OCI-LY7 (cell line): ENCODE measurements at regions not wholly inside any gene's neighbourhood (a gene's known extent, or its start where the extent isn't known, plus 50 kb on each side); places are given as distances from the start of the nearest gene placed in this dataset.

Experiments used
- CTCF ChIP-seq: fragments of 200-600 bp; sonication (generic); conservative IDR thresholded peaks from 2 replicates; pipeline ENCODE4 v1.5.1; 2014; ENCODE audit warnings: mild to moderate bottlenecking, antibody characterized with exemption, low read length, moderate library complexity, mixed read lengths
- EZH2phosphoT487 ChIP-seq: fragments of 200-600 bp; sonication (generic); IDR thresholded peaks from 2 replicates; pipeline ENCODE4 v1.6.1; 2018; ENCODE audit warnings: low read depth, borderline replicate concordance, mild to moderate bottlenecking, mixed run types, antibody characterized with exemption, low read length, moderate library complexity, mixed read lengths

DNA sequence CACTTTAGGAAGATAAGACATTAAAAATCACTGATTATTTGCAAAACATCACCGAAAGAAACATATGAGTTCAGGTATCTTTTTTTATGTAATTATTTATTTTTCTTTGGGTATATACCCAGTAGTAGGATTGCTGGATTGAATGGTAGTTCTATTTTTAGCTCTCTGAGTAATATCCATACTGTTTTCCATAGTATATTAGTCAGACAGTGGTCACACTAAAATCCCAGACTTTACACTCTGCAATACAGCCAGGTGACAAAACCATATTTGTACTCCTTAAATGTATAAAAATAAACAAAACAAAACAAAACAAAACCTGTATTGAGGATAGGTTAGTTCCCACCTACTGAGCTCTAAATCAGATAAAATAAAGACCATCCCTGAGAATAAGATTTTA is 1024.3 kb upstream of the EYS start:
- TF ChIP-seq CTCF (no peak), EZH2phosphoT487 (no peak)
